ENCODE measurements at regions not wholly inside any gene's neighbourhood (a gene's known extent, or its start where the extent isn't known, plus 50 kb on each side); places are given as distances from the start of the nearest gene placed in this dataset.

- TF ChIP-seq CTCF (IDR thresholded peaks at IDR 0.05; ENCODE audit: poor library complexity): no peak
- no peak for TF ChIP-seq EZH2phosphoT487 (IDR thresholded peaks at IDR 0.05; ENCODE audit: low read depth, severe bottlenecking, unreplicated experiment)
- TF ChIP-seq EZH2 (IDR thresholded peaks at IDR 0.05; ENCODE audit: borderline replicate concordance): no peak
Measured at GRCh38 chr7:136601772-136602171, 266.7 kb upstream of the CHRM2 start.
